Panc1 (cell line): ENCODE measurements at regions not wholly inside any gene's neighbourhood (a gene's known extent, or its start where the extent isn't known, plus 50 kb on each side); places are given as distances from the start of the nearest gene placed in this dataset.

ENCODE experiments used
- ATAC-seq: fragments of 200-7000 bp; cut with Tn5 transposase; 2 replicates; pipeline ENCODE4 v1.9.1; 2020; ENCODE audit warnings: mild to moderate bottlenecking, moderate library complexity
- BruUV-seq: library from RNA; stranded (reverse); fragments of 400-500 nt; replicated peaks from 2 replicates; lab custom pipeline; 2021; lab: Mats Ljungman, UMichigan
- CTCF ChIA-PET: fragments of 300-600 bp; sonication (Branson Sonifier 250); formaldehyde crosslinking; loops from one replicate; lab custom pipeline; 2022; ENCODE audit warnings: antibody characterized with exemption; lab: Charles Lee
- POLR2A ChIA-PET: fragments of 300-600 bp; sonication (Branson Sonifier 250); formaldehyde crosslinking; loops from one replicate; lab custom pipeline; 2022; ENCODE audit warnings: antibody characterized with exemption; lab: Charles Lee
- DNase-seq: peaks from one replicate; pipeline ENCODE4 v3.0.0-alpha.2; 2010; ENCODE audit warnings: low read depth, low spot score
- H3K27ac ChIP-seq: 2 replicates; pipeline ENCODE4 v1.5.1; 2011; ENCODE audit warnings: mild to moderate bottlenecking, low read length, inconsistent platforms
- H3K27me3 ChIP-seq: fragments of 200-500 bp; sonication (Bioruptor generic); 2 replicates; pipeline ENCODE4 v1.6.0; 2014; ENCODE audit warnings: low read length, inconsistent platforms; ENCODE audit not compliant: control insufficient read depth, insufficient read depth
- H3K36me3 ChIP-seq: fragments of 200-500 bp; sonication (Bioruptor generic); 2 replicates; pipeline ENCODE4 v1.5.1; 2014; ENCODE audit warnings: inconsistent platforms, mild to moderate bottlenecking, low read length, moderate library complexity; ENCODE audit not compliant: control insufficient read depth, insufficient read depth
- H3K4me1 ChIP-seq: 2 replicates; pipeline ENCODE4 v1.5.1; 2011; ENCODE audit warnings: inconsistent platforms, mild to moderate bottlenecking, low read length, moderate library complexity; ENCODE audit not compliant: control insufficient read depth, insufficient read depth
- H3K4me3 ChIP-seq, 2 experiments: 2 replicates each; pipeline ENCODE4 v1.5.1; 2011 to 2012; ENCODE audit warnings: low read depth in 2 of 2, low read length in 2 of 2, mild to moderate bottlenecking in 2 of 2, inconsistent platforms in 1 of 2, moderate library complexity in 1 of 2
- H3K9me3 ChIP-seq: fragments of 200-500 bp; sonication (Bioruptor generic); 2 replicates; pipeline ENCODE4 v1.5.1; 2014; ENCODE audit warnings: low read depth, mild to moderate bottlenecking, inconsistent platforms, low read length, moderate library complexity; ENCODE audit not compliant: control insufficient read depth, insufficient read depth
- POLR2AphosphoS5 ChIP-seq: IDR thresholded peaks from 2 replicates; pipeline ENCODE4 v1.6.1; 2012; ENCODE audit warnings: mild to moderate bottlenecking, low read depth, low read length, moderate library complexity
- SIN3A ChIP-seq: IDR thresholded peaks from 2 replicates; pipeline ENCODE4 v1.6.1; 2012; ENCODE audit warnings: low read depth, mild to moderate bottlenecking, low read length, moderate library complexity, borderline replicate concordance; ENCODE audit not compliant: insufficient read depth
- TCF7L2 ChIP-seq: IDR thresholded peaks from 2 replicates; pipeline ENCODE4 v1.6.1; 2011; ENCODE audit warnings: mild to moderate bottlenecking, low read depth, low read length, inconsistent platforms
- in situ Hi-C: cut with HindIII; loops from 2 replicates; pipeline ENCODE4 v1.10.0; 2016; ENCODE audit warnings: low sequenced_read_pairs, low pct_unique_long_range_greater_than_20kb
- intact Hi-C: fragments of 100-400 bp; cut with micrococcal nuclease; formaldehyde crosslinking; loops from one replicate; pipeline ENCODE4 v1.10.0; 2022; ENCODE audit not compliant: unreplicated experiment
- TF ChIP-seq, protein P1 (sequence below): fragments of 450-650 bp; IDR thresholded peaks from 2 replicates; pipeline ENCODE4 v1.5.1; 2017; ENCODE audit warnings: mild to moderate bottlenecking
- TF ChIP-seq, protein P2 (sequence below), 2 experiments: IDR thresholded peaks; 2 replicates each; pipeline ENCODE4 v1.6.1; 2011 to 2012; ENCODE audit warnings: low read depth in 2 of 2, control low read depth in 1 of 2, low read length in 1 of 2, mild to moderate bottlenecking in 1 of 2, moderate library complexity in 1 of 2; ENCODE audit not compliant: insufficient read depth in 1 of 2

DNA sequence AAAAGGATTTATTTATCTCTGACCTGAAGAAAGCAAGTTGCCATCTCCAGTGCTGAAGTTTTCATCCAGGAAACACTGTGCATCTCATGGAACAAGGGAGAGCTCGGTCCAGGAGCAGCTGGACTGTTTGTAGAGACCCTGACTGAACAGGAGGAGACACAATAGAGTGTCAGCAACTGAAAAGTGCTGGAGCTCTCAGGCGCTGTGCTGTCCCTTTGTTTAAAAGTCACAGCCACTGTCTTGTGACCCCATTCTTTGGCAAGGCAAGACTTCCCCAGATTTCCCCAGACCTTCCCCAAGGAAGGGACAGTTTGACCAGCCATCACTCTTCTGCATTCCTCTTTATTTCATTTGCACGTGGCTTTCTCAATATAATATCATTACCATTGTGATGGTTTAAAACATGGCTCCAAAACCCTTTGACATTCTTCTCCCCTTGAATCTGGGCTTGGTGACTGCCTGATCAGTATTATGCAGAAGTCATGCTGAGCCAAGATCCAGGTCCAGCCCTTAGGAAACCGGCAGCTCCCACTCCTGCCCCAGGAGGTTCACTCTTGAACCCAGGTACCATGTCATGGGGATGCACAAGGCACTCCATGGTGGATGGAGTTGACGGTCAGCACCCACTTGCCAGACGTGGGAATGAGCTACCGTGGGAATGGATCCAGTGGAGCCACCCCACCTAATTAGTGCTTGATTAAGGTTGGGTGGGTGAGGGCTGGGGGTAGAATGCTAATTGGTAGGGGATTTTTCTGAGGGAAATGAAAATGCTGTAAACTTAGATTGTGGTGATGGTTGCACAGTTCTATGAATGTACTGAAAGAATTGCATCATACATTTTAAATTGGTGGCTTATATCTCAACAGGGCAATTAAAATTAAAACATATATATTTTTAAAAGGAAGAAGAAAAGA, 497.9 kb upstream of the RAB6C start:
- TF ChIP-seq, protein P1, sequence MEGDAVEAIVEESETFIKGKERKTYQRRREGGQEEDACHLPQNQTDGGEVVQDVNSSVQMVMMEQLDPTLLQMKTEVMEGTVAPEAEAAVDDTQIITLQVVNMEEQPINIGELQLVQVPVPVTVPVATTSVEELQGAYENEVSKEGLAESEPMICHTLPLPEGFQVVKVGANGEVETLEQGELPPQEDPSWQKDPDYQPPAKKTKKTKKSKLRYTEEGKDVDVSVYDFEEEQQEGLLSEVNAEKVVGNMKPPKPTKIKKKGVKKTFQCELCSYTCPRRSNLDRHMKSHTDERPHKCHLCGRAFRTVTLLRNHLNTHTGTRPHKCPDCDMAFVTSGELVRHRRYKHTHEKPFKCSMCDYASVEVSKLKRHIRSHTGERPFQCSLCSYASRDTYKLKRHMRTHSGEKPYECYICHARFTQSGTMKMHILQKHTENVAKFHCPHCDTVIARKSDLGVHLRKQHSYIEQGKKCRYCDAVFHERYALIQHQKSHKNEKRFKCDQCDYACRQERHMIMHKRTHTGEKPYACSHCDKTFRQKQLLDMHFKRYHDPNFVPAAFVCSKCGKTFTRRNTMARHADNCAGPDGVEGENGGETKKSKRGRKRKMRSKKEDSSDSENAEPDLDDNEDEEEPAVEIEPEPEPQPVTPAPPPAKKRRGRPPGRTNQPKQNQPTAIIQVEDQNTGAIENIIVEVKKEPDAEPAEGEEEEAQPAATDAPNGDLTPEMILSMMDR, result no peak
- TF ChIP-seq, protein P2, sequence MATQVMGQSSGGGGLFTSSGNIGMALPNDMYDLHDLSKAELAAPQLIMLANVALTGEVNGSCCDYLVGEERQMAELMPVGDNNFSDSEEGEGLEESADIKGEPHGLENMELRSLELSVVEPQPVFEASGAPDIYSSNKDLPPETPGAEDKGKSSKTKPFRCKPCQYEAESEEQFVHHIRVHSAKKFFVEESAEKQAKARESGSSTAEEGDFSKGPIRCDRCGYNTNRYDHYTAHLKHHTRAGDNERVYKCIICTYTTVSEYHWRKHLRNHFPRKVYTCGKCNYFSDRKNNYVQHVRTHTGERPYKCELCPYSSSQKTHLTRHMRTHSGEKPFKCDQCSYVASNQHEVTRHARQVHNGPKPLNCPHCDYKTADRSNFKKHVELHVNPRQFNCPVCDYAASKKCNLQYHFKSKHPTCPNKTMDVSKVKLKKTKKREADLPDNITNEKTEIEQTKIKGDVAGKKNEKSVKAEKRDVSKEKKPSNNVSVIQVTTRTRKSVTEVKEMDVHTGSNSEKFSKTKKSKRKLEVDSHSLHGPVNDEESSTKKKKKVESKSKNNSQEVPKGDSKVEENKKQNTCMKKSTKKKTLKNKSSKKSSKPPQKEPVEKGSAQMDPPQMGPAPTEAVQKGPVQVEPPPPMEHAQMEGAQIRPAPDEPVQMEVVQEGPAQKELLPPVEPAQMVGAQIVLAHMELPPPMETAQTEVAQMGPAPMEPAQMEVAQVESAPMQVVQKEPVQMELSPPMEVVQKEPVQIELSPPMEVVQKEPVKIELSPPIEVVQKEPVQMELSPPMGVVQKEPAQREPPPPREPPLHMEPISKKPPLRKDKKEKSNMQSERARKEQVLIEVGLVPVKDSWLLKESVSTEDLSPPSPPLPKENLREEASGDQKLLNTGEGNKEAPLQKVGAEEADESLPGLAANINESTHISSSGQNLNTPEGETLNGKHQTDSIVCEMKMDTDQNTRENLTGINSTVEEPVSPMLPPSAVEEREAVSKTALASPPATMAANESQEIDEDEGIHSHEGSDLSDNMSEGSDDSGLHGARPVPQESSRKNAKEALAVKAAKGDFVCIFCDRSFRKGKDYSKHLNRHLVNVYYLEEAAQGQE (IDR thresholded peaks at IDR 0.05; ENCODE audit: insufficient read depth in 1 of 2, low read depth in 2 of 2, low read length in 1 of 2), result no peak
- TF ChIP-seq POLR2AphosphoS5 (no peak), SIN3A (no peak), TCF7L2 (no peak)
- ATAC-seq (no peak), DNase-seq (no peak)
- Histone ChIP-seq H3K36me3 (no peaks in the 10 kb centered on the region), H3K27ac (no peak overlapping the region), H3K9me3 (no peaks in the 10 kb centered on the region), H3K27me3 (no peaks in the 10 kb centered on the region), H3K4me1 (no peaks in the 10 kb centered on the region), H3K4me3 (no peak overlapping the region)
- in situ Hi-C loops (no loop called here), intact Hi-C loops (no loop called here)
- POLR2A ChIA-PET, result no interaction called here
- BruUV-seq, result no TSS peak
- CTCF ChIA-PET, result no interaction called here

DNA sequence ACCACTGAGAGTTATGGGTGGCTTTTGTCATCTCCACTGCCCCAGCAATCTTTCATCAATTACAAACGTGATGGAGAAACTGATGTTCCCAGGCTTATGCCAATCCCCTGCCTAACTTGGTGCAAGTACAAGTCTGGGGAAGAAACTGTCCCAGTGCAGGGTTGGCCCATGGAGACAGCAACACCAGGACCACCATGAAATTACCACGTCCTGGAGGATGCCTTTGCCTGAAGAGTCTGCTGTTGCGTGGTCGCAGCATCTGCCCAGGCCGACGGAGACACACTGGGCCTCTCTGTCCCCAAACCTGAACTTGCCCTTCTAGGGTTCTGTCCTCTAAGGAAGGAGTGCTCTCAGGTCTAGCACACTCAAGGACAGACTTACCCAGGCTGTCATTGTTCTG, 496.8 kb upstream of the RAB6C start:
- Histone ChIP-seq H3K4me1 (no peaks in the 10 kb centered on the region), H3K27ac (no peak overlapping the region), H3K27me3 (no peaks in the 10 kb centered on the region), H3K36me3 (no peaks in the 10 kb centered on the region), H3K4me3 (no peak overlapping the region), H3K9me3 (no peaks in the 10 kb centered on the region)
- in situ Hi-C loops, result no loop called here
- ChIA-PET POLR2A (no interaction called here), CTCF (no interaction called here)
- ATAC-seq (no peak), DNase-seq (no peak)
- BruUV-seq, result no TSS peak
- intact Hi-C loops, result no loop called here
- TF ChIP-seq, protein P1, result no peak
- TF ChIP-seq, protein P2 (IDR thresholded peaks at IDR 0.05; ENCODE audit: insufficient read depth in 1 of 2, low read depth in 2 of 2, low read length in 1 of 2), result no peak
- TF ChIP-seq TCF7L2 (no peak), POLR2AphosphoS5 (no peak), SIN3A (no peak)
